Adrenal gland (tissue), 5 donors: ENCODE measurements at regions not wholly inside any gene's neighbourhood (a gene's known extent, or its start where the extent isn't known, plus 50 kb on each side); places are given as distances from the start of the nearest gene placed in this dataset.

ENCODE experiments used
- CTCF ChIP-seq, 6 experiments: fragments of 450-650 bp in 4 of 6; fragments of 200-600 bp in 2 of 6; sonication (generic) in 1 of 6; IDR thresholded peaks; 1 replicate in 5 of 6; 2 replicates in 1 of 6; pipeline versions ENCODE4 v1.5.1 to v1.8.0; 2016 to 2021; ENCODE audit warnings: antibody characterized with exemption in 6 of 6, mild to moderate bottlenecking in 2 of 6, moderate library complexity in 1 of 6
- POLR2A ChIP-seq, 2 donors: fragments of 450-650 bp; IDR thresholded peaks; one replicate each; pipeline ENCODE4 v1.6.1; 2017; ENCODE audit warnings: antibody characterized with exemption in 2 of 2, mild to moderate bottlenecking in 2 of 2, moderate library complexity in 1 of 2
- donor health status: DM: no; HTN: no; CAD: no.

DNA sequence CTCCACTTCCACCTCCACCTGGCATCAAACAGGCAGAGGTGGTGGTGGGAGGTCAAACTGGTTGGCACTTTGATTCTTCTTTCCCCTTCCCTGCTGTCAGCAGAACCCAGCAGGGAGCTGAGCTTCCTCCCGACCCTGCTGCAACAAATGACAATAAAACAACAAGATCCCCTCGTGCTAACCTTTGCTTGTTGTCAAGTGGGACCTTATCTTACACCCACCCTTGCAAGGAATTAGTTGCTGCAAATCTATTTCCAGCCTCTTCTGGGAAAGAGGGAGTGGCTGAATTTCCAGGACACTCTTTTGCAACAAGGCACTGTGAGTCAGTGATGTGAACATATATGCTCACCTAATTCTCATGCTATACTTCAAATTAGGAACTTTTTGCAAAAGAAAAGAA lies 655.1 kb downstream of the DSC3 start:
- TF ChIP-seq CTCF (IDR thresholded peaks at IDR 0.05) (no peak), POLR2A (IDR thresholded peaks at IDR 0.05) (no peak)
